Ascending aorta (tissue), 2 donors: ENCODE measurements at regions not wholly inside any gene's neighbourhood (a gene's known extent, or its start where the extent isn't known, plus 50 kb on each side); places are given as distances from the start of the nearest gene placed in this dataset.

Source experiments
- DNase-seq, 2 donors: peaks; one replicate each; pipeline ENCODE4 v3.0.0-alpha.2; 2019; ENCODE audit warnings: low spot score in 2 of 2
- H3K27ac ChIP-seq, 2 donors: fragments of 200-600 bp; sonication (generic); one replicate each; pipeline ENCODE4 v1.5.1; 2016 to 2017; ENCODE audit warnings: mild to moderate bottlenecking in 1 of 2
- H3K27me3 ChIP-seq: fragments of 200-600 bp; sonication (generic); one replicate; pipeline ENCODE4 v1.5.1; 2017
- H3K36me3 ChIP-seq, 2 donors: fragments of 200-600 bp; sonication (generic); one replicate each; pipeline ENCODE4 v1.5.1; 2016
- H3K4me1 ChIP-seq, 2 donors: fragments of 200-600 bp; sonication (generic); one replicate each; pipeline ENCODE4 v1.5.1; 2016 to 2017; ENCODE audit warnings: mild to moderate bottlenecking in 1 of 2
- H3K4me3 ChIP-seq, 2 donors: fragments of 200-600 bp; sonication (generic); one replicate each; pipeline ENCODE4 v1.5.1; 2016 to 2017; ENCODE audit warnings: mild to moderate bottlenecking in 1 of 2
- H3K9me3 ChIP-seq, 2 donors: fragments of 200-600 bp; sonication (generic); one replicate each; pipeline ENCODE4 v1.5.1; 2016
- intact Hi-C: fragments of 100-400 bp; cut with DNase I; formaldehyde crosslinking; loops from one replicate; pipeline ENCODE4 v1.15.1; 2023
- TF ChIP-seq, protein P1 (sequence below), 3 experiments: fragments of 200-600 bp in 2 of 3; fragments of 450-650 bp in 1 of 3; sonication (generic) in 2 of 3; IDR thresholded peaks; one replicate each; pipeline ENCODE4 v1.5.1; 2016 to 2019; ENCODE audit warnings: antibody characterized with exemption in 3 of 3, mild to moderate bottlenecking in 1 of 3, moderate library complexity in 1 of 3

DNA sequence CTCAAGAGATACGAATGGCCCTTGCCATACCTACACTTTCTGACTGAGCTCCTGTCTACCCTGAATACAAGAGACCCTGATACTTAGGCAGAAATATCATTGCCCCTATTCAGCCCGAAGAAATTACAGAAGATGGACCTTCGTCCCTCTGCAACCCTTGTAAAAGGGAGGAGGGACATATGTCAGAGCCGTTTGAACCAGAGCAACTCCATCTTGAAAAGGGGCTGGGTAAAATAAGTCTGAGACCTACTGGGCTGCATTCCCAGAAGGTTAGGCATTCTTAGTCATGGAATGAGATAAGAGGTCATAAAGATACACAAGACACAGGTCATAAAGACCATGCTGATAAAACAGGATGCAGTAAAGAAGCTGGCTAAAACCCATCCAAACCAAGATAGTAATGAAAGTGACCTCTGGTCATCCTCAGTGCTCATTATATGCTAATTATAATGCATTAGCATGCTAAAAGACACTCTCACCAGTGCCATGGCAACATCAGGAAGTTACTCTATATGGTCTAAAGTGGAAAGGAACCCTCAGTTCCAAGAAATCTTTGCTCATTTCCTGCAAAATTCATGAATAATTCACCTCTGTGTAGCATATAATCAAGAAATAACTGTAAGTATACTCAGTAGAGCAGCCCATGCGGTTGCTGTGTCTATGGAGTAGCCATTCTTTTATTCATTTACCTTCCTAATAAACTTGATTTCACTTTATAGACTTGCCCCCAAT is 49.7 kb upstream of the GPD1L start:
- Histone ChIP-seq H3K9me3 (no peaks in the 10 kb centered on the region), H3K27ac (no peak overlapping the region), H3K4me3 (no peak overlapping the region), H3K36me3 (no peaks in the 10 kb centered on the region), H3K27me3 (no peaks in the 10 kb centered on the region), H3K4me1 (no peaks in the 10 kb centered on the region)
- intact Hi-C loops, result no loop called here
- TF ChIP-seq, protein P1, sequence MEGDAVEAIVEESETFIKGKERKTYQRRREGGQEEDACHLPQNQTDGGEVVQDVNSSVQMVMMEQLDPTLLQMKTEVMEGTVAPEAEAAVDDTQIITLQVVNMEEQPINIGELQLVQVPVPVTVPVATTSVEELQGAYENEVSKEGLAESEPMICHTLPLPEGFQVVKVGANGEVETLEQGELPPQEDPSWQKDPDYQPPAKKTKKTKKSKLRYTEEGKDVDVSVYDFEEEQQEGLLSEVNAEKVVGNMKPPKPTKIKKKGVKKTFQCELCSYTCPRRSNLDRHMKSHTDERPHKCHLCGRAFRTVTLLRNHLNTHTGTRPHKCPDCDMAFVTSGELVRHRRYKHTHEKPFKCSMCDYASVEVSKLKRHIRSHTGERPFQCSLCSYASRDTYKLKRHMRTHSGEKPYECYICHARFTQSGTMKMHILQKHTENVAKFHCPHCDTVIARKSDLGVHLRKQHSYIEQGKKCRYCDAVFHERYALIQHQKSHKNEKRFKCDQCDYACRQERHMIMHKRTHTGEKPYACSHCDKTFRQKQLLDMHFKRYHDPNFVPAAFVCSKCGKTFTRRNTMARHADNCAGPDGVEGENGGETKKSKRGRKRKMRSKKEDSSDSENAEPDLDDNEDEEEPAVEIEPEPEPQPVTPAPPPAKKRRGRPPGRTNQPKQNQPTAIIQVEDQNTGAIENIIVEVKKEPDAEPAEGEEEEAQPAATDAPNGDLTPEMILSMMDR (IDR thresholded peaks at IDR 0.05), result no peak
- DNase-seq, result peak in 1 of 2 donors; percentile 2
